Esophagus squamous epithelium (tissue), 5 donors: ENCODE measurements at regions not wholly inside any gene's neighbourhood (a gene's known extent, or its start where the extent isn't known, plus 50 kb on each side); places are given as distances from the start of the nearest gene placed in this dataset.

Experiments used
- DNase-seq: peaks from one replicate; lab custom pipeline; 2025; lab: John Stamatoyannopoulos, UW
- H3K27ac ChIP-seq, 4 donors: fragments of 200-600 bp; sonication (generic); one replicate each; pipeline ENCODE4 v1.5.1; 2016 to 2019; ENCODE audit warnings: mild to moderate bottlenecking in 1 of 4
- H3K27me3 ChIP-seq, 4 donors: fragments of 200-600 bp; sonication (generic); 1 replicate in 3 of 4; 2 replicates in 1 of 4; pipeline versions ENCODE4 v1.5.1 to v1.6.0; 2017 to 2021; ENCODE audit warnings: antibody characterized with exemption in 1 of 4
- H3K36me3 ChIP-seq, 3 donors: fragments of 200-600 bp; sonication (generic); one replicate each; pipeline ENCODE4 v1.5.1; 2016 to 2019
- H3K4me1 ChIP-seq, 3 donors: fragments of 200-600 bp; sonication (generic); one replicate each; pipeline ENCODE4 v1.5.1; 2017 to 2019
- H3K4me3 ChIP-seq, 4 donors: fragments of 200-600 bp; sonication (generic); 1 replicate in 3 of 4; 2 replicates in 1 of 4; pipeline ENCODE4 v1.5.1; 2016 to 2019; ENCODE audit warnings: mild to moderate bottlenecking in 2 of 4, moderate library complexity in 1 of 4
- H3K9me3 ChIP-seq, 3 donors: fragments of 200-600 bp; sonication (generic); one replicate each; pipeline ENCODE4 v1.5.1; 2016 to 2019
- POLR2A ChIP-seq, 4 donors: fragments of 450-650 bp; IDR thresholded peaks; one replicate each; pipeline ENCODE4 v1.6.1; 2017; ENCODE audit warnings: antibody characterized with exemption in 4 of 4, mild to moderate bottlenecking in 4 of 4, moderate library complexity in 3 of 4
- WGBS, 2 donors: methylation state at CpG; one replicate each; pipeline ENCODE4 v1.1.5; 2018; 5-methylcytosine and 5-hydroxymethylcytosine counted together
- intact Hi-C: fragments of 100-400 bp; cut with DNase I; formaldehyde crosslinking; loops from one replicate; pipeline ENCODE4 v1.15.0; 2022
- TF ChIP-seq, protein P1 (sequence below), 6 experiments: fragments of 450-650 bp in 4 of 6; fragments of 200-600 bp in 2 of 6; sonication (generic) in 2 of 6; IDR thresholded peaks; one replicate each; pipeline ENCODE4 v1.5.1; 2016 to 2019; ENCODE audit warnings: antibody characterized with exemption in 6 of 6, mild to moderate bottlenecking in 4 of 6, moderate library complexity in 4 of 6
- donor health status: DM: yes; HTN: yes; CAD: no.

DNA sequence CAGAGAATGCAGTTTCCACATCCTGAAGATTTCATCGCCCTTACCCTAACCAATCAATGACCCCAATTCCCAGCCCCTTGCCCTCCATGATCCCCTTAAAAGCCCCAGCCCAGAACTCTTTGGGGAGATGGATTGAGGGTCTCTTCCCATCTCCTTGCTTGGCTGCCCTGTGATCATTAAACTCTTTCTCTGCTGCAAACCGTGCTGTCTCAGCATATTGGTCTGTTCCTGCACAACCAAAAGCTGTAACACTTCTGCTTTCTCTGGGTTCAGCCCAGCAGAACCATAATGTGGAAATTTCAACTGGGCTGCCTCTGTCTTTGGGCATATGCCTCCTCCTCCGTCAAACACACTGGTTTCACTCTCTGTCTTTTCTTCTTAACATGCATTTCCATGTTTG, 67.0 kb upstream of the NLRP1 start:
- WGBS, 2 donors, result 61 to 84% methylated on average over 3 of the region's 3 CpGs
- Histone ChIP-seq H3K9me3 (peaks cover 0 to 20% (median 7%) of the 10 kb centered on the region in 3 donors), H3K4me1 (no peaks in the 10 kb centered on the region), H3K27ac (no peak overlapping the region), H3K36me3 (no peaks in the 10 kb centered on the region), H3K4me3 (no peak overlapping the region), H3K27me3 (peaks cover 0 to 32% (median 0%) of the 10 kb centered on the region in 4 donors)
- no peak for DNase-seq
- no peak for TF ChIP-seq POLR2A (IDR thresholded peaks at IDR 0.05)
- TF ChIP-seq, protein P1, sequence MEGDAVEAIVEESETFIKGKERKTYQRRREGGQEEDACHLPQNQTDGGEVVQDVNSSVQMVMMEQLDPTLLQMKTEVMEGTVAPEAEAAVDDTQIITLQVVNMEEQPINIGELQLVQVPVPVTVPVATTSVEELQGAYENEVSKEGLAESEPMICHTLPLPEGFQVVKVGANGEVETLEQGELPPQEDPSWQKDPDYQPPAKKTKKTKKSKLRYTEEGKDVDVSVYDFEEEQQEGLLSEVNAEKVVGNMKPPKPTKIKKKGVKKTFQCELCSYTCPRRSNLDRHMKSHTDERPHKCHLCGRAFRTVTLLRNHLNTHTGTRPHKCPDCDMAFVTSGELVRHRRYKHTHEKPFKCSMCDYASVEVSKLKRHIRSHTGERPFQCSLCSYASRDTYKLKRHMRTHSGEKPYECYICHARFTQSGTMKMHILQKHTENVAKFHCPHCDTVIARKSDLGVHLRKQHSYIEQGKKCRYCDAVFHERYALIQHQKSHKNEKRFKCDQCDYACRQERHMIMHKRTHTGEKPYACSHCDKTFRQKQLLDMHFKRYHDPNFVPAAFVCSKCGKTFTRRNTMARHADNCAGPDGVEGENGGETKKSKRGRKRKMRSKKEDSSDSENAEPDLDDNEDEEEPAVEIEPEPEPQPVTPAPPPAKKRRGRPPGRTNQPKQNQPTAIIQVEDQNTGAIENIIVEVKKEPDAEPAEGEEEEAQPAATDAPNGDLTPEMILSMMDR (IDR thresholded peaks at IDR 0.05), result no peak
- intact Hi-C loops, result no loop called here

DNA sequence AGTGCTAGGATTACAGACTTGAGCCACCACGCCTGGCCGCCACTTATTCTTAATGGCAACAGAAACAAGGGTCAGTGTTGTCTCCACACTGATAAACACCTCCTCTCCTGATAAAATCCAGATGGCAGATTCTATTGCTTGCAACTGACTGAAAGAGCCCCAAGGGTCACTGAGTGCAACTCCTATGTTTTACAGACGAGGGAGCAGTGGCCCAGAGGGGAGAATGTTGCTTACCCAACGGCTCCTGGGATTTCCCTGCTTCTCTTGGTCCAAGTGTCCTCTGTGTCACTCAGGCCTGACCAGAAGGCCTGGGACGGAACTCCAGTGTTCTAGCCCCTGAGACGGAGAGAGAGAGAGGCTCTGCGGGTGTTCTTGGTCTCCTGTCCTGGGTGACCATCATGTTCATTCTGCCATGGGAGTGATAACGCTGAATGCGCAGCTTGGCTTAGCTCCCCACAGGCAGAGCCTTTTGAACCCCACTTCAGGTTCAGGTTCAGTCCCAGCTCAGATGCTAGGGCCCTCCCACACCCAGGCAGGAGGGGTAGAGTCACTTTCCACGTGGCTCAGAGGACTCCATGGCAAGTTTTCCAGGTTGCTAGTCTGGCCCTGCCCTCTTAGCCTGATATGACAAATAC, 77.3 kb upstream of the NLRP1 start:
- DNase-seq, result no peak
- no peak overlapping the region for H3K4me3 ChIP-seq
- intact Hi-C loops, result no loop called here
- H3K4me1 ChIP-seq, result no peaks in the 10 kb centered on the region
- no peaks in the 10 kb centered on the region for H3K9me3 ChIP-seq
- H3K27ac ChIP-seq, result no peak overlapping the region
- no peaks in the 10 kb centered on the region for H3K36me3 ChIP-seq
- H3K27me3 ChIP-seq, result peaks cover 0 to 61% (median 0%) of the 10 kb centered on the region in 4 donors
- TF ChIP-seq, protein P1 (IDR thresholded peaks at IDR 0.05), result no peak
- WGBS, 2 donors, result 70 to 80% methylated on average over 3 to 9 of the region's 10 CpGs

DNA sequence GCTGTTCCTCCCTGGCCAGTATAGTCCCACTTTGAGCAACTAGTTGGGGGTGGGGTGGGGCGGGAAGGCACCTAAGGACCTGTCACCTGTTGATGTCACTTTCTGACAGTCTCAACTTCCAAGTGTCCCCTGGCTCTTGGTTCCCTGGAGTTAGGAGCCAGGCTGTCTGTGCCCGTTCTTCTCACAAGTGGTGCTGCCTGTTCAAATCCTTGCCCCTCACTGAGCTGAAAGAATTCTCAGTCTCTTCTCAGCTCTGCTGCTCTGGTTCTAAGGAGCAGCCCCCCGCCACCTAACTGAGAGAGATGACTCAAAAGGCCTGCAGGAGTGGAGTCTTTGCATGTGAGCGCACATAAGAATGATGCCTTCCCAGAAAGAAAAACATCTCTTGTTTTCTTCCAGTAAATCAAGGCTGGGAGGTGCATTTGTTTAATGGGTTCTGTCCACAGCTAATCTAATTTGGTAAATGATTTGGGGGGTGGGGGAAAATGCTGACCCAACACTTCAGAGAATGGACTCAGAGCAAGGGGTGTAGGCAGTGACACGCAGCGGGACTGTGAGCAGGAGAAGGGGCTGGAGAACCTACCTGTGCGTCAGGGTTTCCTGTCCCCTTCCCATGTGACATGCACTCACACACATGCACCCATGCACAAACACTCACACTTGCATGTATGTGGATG, 78.2 kb upstream of the NLRP1 start:
- no peaks in the 10 kb centered on the region for H3K9me3 ChIP-seq
- WGBS, 2 donors, result 48 to 61% methylated on average over 6 to 7 of the region's 7 CpGs
- no peak for TF ChIP-seq POLR2A (IDR thresholded peaks at IDR 0.05)
- TF ChIP-seq, protein P1 (IDR thresholded peaks at IDR 0.05), result no peak
- no peaks in the 10 kb centered on the region for H3K4me1 ChIP-seq
- no peaks in the 10 kb centered on the region for H3K36me3 ChIP-seq
- no peak overlapping the region for H3K4me3 ChIP-seq
- H3K27ac ChIP-seq, result no peak overlapping the region
- H3K27me3 ChIP-seq, result peaks cover 0 to 70% (median 0%) of the 10 kb centered on the region in 4 donors
- DNase-seq, result no peak
- intact Hi-C loops, result no loop called here

DNA sequence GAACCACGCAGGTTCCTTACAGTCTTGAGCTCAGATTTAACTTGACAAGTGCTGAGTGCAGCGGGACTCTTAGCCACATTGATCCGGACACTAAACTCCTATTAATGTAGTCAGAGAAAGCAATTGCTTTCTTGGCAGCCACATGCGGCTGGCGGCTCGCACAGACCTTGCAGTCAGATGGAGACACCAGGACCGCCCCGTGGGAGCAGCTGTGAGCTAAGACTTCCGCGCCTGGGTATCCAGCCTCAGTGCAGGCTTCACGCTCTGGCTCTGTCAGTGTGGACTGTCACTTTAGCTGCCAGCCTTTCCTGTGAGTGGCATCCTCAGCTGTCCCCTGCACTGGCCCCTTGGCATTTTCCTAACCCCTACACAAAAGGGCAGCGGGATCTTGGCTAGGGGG, 80.9 kb upstream of the NLRP1 start:
- WGBS, 2 donors, result 42 to 77% methylated on average over 4 to 12 of the region's 12 CpGs
- TF ChIP-seq, protein P1 (IDR thresholded peaks at IDR 0.05), result no peak
- TF ChIP-seq POLR2A (IDR thresholded peaks at IDR 0.05), result no peak
- H3K9me3 ChIP-seq, result no peaks in the 10 kb centered on the region
- no peaks in the 10 kb centered on the region for H3K36me3 ChIP-seq
- no peaks in the 10 kb centered on the region for H3K4me1 ChIP-seq
- H3K4me3 ChIP-seq, result no peak overlapping the region
- intact Hi-C loops, result no loop called here
- H3K27ac ChIP-seq, result no peak overlapping the region
- peaks cover 0 to 78% (median 0%) of the 10 kb centered on the region in 4 donors for H3K27me3 ChIP-seq
- no peak for DNase-seq

DNA sequence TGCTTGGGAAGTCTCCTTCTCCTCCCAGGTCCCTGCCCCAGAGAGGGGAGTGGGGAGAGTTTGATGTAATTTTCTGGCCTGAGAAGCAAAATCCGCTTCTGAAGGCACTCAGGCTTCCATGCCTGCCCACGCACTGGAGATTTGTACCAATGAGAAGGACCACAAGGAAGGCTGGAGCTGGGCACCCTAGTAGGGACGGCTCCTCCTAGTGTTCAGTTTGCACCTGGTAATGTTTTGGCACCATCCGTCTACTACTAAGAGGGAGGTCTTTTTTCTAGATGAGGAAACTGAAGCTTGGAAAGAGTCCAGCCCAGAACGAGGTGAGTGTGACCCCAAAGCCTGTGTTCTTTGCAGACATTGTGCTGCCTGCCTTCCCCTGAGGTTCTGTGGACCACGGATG, 83.6 kb upstream of the NLRP1 start:
- no peak for DNase-seq
- 44 to 47% methylated on average over 3 to 5 of the region's 6 CpGs for WGBS, 2 donors

More for the DNA sequence above, 83.6 kb upstream of the NLRP1 start:
- intact Hi-C loops, result no loop called here
- Histone ChIP-seq H3K27me3 (peaks cover 0 to 76% (median 0%) of the 10 kb centered on the region in 4 donors), H3K4me3 (no peak overlapping the region), H3K36me3 (no peaks in the 10 kb centered on the region), H3K4me1 (no peaks in the 10 kb centered on the region), H3K9me3 (no peaks in the 10 kb centered on the region), H3K27ac (no peak overlapping the region)
- no peak for TF ChIP-seq POLR2A (IDR thresholded peaks at IDR 0.05)
- TF ChIP-seq, protein P1 (IDR thresholded peaks at IDR 0.05), result no peak
